ENCODE measurements at regions not wholly inside any gene's neighbourhood (a gene's known extent, or its start where the extent isn't known, plus 50 kb on each side); places are given as distances from the start of the nearest gene placed in this dataset.

DNA sequence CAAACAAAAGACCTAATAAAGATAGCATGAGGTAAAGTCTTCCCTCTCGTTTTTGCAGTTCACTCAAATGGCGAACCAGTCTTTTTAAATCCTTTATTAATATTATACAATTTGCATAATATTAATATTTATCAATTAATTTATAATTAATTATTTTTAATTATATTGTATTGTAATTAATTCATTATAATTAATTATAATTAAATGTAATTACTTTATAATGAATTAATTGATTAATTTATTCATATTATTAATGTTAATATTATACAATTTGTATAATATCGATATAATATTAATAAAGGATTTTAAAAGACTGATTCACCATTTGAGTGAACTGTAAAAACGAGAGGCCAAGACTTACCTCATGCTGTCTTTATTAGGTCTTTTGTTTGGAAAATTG lies 1045.4 kb upstream of the CADM2 start:
- no peak for TF ChIP-seq ZFX (IDR thresholded peaks at IDR 0.05)
- TF ChIP-seq, protein P1, sequence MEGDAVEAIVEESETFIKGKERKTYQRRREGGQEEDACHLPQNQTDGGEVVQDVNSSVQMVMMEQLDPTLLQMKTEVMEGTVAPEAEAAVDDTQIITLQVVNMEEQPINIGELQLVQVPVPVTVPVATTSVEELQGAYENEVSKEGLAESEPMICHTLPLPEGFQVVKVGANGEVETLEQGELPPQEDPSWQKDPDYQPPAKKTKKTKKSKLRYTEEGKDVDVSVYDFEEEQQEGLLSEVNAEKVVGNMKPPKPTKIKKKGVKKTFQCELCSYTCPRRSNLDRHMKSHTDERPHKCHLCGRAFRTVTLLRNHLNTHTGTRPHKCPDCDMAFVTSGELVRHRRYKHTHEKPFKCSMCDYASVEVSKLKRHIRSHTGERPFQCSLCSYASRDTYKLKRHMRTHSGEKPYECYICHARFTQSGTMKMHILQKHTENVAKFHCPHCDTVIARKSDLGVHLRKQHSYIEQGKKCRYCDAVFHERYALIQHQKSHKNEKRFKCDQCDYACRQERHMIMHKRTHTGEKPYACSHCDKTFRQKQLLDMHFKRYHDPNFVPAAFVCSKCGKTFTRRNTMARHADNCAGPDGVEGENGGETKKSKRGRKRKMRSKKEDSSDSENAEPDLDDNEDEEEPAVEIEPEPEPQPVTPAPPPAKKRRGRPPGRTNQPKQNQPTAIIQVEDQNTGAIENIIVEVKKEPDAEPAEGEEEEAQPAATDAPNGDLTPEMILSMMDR (conservative IDR thresholded peaks at IDR 0.05), result no peak
- no peak overlapping the region for H3K27ac ChIP-seq

DNA sequence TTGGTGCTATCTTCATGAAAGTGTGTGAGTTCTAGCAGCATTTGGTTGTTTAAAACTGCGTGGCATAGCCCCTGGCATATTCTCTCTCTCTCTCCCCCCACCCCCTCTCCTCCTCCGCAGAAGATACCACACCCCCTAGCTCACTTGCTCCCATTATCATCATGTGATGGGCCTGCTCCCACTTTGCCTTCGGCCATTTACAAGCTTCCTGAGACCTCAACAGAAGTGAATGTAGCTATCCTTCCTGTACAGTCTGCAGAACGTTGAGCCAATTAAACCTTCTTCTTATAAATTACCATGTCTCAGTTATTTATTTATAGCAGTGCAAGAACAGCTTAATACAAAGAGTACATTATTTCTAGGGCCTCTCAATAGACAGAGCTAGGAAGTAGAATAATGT lies 1032.5 kb upstream of the CADM2 start:
- TF ChIP-seq, protein P1 (conservative IDR thresholded peaks at IDR 0.05), result no peak
- no peak for TF ChIP-seq ZFX (IDR thresholded peaks at IDR 0.05)
- H3K27ac ChIP-seq, result no peak overlapping the region

DNA sequence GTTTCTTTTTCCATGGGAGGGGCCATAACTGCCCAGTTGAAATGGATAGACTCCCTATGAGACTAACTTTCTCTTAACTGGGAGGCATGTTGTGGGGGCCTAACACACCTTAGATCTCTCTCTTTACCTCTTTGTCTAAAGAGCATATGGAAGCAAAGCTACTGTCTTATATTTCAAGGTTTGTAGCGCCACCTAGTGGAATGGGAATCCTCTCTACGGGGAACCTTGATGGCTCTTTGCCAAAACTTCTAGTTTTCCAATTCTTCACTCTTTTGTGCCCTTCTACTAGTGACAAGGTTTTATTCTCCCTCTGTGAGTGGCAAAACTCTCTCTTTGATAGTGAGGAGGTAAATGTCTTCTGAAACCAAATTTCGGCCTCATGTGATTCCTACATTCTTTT lies 1030.4 kb upstream of the CADM2 start:
- TF ChIP-seq, protein P1 (conservative IDR thresholded peaks at IDR 0.05), result peak; percentile 60
- TF ChIP-seq ZFX (IDR thresholded peaks at IDR 0.05), result no peak
- H3K27ac ChIP-seq, result no peak overlapping the region

DNA sequence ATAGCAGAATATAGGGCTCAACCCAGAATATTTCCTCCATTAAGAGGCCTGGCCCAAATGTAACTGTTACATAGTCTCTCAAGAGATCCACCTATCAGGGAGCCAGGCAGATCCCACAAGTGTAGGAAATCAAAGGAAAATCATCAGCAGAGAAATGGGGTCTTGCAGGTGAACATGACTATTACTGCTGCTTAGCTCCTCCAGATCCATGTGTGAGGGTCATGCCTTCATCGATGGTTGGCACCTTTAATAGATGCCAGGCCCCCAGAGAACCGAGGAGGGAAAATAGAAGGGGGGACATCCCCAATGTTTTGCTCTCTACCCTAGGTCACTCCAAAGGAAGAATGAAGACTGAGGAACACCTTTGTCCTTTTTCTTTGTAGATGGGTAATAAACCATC lies 1029.9 kb upstream of the CADM2 start:
- no peak overlapping the region for H3K27ac ChIP-seq
- TF ChIP-seq ZFX (IDR thresholded peaks at IDR 0.05), result no peak
- TF ChIP-seq, protein P1 (conservative IDR thresholded peaks at IDR 0.05), result no peak

DNA sequence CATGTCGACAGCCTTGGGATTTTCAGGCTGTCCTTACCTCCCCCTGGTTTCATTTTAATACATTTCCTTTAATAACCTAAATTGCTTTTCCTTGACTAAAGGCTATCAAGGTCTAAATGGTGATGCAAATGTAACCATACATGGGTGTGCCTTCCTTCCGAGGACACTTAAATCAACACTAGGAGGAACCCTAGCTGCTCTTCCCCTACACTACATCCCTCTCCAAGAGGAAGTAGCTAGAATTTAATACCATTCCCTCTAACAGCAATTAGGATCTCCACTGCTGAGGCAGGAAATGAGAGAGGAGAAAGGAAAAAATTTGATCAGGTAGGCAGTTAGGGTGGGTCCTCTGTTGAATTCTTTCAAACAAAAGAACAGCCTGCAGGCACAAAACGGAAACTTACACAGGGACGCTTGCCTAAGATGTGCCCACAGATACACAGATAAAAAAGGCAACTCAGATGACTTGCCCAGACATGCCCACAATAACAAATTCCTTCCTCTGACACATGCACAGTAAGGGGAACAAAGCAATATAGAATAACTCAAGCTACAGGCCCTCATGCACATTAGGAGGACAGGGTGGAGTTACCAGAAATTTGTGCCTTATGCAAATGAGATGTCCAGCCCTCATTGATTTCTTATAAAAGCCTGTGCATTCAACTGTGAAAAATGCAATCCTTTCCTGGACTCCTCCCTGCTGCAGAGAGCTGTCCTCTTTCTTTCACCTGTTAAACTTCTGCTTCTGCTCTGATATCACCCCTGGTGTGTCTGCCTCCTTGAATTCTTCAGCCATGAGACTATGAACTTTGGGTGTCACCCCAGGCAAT lies 1024.4 kb upstream of the CADM2 start:
- no peak overlapping the region for H3K27ac ChIP-seq
- no peak for TF ChIP-seq ZFX (IDR thresholded peaks at IDR 0.05)
- TF ChIP-seq, protein P1 (conservative IDR thresholded peaks at IDR 0.05), result no peak

DNA sequence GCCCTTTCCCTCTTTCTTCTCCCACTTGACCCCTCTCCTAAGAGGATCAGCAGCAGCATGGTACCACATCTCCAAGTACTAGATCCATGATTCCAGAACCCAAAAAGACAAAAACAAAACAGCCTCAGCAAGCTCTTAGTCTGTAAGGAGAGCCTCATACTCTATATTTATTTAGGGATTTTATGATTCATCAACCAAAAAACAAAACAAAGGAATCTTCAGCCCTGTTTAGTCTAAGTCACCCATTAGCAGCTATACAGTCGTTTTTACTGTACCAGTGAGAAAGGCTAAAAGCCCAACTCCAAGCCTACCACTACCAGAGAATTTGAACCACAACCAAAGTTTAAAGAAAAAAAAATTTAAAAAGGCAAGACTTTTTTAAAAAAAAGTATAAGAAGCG lies 1020.3 kb upstream of the CADM2 start:
- H3K27ac ChIP-seq, result no peak overlapping the region
- TF ChIP-seq, protein P1 (conservative IDR thresholded peaks at IDR 0.05), result no peak
- TF ChIP-seq ZFX (IDR thresholded peaks at IDR 0.05), result no peak

DNA sequence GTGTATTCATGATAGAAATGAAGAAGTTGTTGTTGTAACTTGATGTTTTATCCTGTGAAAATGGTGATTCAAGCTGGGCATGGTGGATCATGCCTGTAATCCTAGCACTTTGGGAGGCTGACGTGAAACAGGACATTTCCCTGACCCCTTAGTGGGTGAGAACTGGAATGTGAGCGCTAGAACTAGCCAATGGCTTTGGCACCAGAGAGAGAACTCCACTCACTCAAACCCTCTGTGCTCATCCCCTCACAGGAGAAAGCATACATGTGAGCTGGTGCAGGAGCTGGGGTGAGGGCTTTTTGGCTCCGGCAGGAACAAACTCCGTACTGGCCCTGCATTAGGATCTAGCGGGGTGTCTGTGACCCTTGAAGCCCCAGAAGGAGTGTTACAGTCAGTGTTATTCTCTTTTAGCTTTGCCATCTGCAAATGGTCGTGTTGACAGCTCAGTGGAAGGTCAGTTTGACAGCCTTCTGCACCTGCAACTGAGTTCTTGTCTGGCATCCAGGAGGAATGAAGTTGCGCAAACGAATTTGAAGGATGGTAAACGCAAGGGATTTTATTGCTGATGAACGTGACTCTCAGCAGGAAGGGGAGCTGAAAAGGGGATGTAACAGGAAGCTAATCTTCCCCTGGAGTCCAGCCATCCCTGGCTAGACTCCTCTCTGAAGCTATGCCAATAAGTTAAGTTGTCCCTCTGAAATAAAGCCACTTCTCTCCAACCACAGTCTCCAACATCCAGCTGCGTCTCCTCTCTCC lies 1016.6 kb upstream of the CADM2 start:
- TF ChIP-seq ZFX (IDR thresholded peaks at IDR 0.05), result no peak
- TF ChIP-seq, protein P1 (conservative IDR thresholded peaks at IDR 0.05), result no peak
- no peak overlapping the region for H3K27ac ChIP-seq
